GM19193 (cell line): ENCODE measurements at regions not wholly inside any gene's neighbourhood (a gene's known extent, or its start where the extent isn't known, plus 50 kb on each side); places are given as distances from the start of the nearest gene placed in this dataset.
A peak's percentile ranks its signal among the peaks of the same experiment; 100 is the strongest.

Experiments used
- POLR2A ChIP-seq: IDR thresholded peaks from 4 replicates; pipeline ENCODE4 v1.6.1; 2011; ENCODE audit not compliant: insufficient read depth, insufficient read length; ENCODE audit errors: extremely low read depth

GRCh38 chr21:14058566-14058965 lies 152.2 kb downstream of the LIPI start:
- no peak for TF ChIP-seq POLR2A

DNA sequence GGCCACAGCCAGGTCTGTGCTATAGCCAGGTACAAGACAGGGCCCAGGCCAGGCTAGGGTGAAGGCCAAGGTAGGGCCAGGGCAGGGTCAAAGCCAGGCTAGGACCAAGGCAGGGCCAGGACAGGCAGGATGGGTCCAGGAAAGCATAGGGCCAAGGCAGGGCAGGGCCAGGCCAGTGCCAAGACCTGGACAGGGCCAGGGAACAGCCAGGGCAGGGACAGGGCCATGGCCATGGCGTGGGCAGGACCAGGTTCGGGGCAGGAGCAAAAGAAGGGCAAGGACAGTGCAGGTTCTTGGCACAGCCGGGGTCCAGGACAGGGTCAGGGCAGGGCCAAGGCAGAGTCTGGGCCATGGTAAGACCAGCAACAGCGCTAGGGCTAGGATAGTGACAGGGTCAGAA lies 153.4 kb downstream of the LIPI start:
- TF ChIP-seq POLR2A: no peak

- no peak for TF ChIP-seq POLR2A
Measured at GRCh38 chr21:14056771-14057191, 154.0 kb downstream of the LIPI start.

DNA sequence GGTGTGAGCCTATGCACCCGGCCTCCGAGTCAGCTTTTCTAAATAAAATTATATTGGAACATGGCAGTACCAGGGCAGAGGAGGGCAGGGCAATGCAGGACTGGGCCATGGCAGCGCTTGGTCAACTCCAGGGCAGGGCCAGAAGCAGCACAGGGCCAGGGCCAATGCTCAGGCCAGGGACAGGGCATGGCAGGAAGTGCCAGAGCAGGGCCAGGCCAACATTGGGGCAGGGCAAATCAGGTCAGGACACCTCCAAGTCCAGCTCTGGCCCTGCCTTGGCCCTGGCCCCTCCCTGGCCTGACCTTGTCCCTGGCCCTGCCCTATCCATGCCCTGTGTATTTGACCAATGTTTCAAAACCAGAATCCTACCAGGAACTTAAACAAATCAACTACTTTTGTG lies 156.1 kb downstream of the LIPI start:
- no peak for TF ChIP-seq POLR2A

- TF ChIP-seq POLR2A: no peak
Measured at GRCh38 chr21:14050121-14050520, 160.6 kb downstream of the LIPI start.

- no peak for TF ChIP-seq POLR2A
Measured at GRCh38 chr21:14046401-14046800, 164.4 kb downstream of the LIPI start.

DNA sequence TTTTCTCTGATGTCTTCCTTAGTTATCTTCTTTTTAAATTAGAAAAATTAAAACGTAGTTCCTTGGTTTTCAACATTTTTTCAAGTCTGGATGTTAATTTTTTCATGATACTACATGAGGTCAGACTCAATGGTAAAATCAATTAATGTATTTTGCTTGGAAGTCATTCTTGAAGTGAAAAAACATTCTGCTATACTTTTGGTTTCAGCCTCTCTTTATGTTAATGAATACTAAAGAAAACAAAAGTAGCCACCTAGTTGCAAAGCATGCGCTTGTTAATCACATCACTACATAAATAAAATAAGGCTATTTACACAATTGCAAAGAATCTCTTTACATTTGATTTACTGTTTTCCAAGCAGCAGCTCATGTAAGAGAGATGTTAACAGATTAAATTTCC lies 170.4 kb downstream of the LIPI start:
- TF ChIP-seq POLR2A: no peak

DNA sequence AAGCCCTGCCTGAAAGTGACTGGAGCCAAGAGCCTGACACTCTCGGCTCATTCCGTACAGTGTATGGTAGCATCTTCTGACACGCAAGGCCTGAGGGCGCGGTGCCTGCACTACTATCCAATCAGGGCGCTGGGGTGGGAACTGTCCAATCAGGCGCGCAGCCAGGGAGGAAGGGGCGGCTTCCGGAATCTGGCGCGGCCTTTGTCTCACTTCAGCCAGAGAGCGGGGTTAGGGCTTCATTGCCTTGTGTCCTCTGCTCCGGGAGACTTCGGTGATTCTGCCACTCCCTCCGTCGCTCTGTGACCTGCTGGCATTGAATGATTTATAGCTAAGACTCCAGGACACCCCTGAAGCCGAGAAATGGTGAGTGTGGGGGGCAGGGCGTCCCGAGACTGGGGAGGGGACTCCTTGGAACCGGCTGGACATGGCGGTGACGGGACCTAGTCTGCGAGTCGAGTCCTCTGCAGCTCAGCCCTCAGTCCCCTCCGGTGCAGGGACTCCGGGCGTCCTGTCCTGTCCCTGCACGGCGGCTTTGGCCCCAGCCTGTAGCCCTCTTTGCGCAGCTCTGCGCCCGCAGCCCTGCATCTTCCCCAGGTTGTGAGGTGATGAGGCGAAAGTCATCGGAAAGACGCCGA lies 183.4 kb downstream of the LIPI start:
- TF ChIP-seq POLR2A: peak; percentile 39

- TF ChIP-seq POLR2A: no peak
Measured at GRCh38 chr21:14013056-14013603, 197.6 kb downstream of the LIPI start.

DNA sequence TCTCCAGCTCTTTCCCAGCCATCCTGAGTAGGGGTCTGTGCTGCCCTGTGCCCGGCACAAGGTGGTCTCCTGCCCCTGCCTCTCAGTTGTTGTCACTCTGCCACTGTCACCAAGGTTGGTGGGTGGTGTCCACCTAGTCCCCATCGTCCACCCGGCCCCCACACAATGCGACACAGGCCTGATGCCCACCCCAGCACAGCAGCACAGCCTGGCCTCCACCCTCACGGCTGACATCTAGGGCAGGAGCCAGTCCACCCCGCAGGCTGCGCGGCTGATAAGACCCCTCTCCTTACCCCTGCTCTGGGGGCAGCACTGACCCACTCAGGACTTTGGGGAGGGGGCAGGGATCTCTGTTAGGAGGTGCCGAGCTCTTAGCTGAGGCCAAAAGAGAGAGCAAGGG lies 198.3 kb downstream of the LIPI start:
- TF ChIP-seq POLR2A: no peak

DNA sequence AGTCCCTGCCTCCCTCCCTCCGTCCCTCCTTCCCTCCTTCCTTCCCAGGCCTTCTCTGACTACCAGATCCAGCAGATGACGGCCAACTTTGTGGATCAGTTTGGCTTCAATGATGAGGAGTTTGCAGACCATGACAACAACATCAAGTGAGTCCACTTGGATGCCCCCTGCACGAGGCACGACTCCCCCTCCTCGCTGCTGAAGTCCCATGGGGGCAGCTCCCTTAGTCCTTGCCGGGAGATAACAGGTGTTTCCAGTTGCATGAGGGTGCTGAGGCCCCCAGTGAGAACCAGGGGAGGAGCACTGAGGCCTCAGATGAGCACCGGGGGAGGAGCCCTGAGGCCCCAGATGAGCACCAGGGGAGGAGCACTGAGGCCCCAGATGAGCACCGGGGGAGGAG lies 200.0 kb downstream of the LIPI start:
- TF ChIP-seq POLR2A: no peak

DNA sequence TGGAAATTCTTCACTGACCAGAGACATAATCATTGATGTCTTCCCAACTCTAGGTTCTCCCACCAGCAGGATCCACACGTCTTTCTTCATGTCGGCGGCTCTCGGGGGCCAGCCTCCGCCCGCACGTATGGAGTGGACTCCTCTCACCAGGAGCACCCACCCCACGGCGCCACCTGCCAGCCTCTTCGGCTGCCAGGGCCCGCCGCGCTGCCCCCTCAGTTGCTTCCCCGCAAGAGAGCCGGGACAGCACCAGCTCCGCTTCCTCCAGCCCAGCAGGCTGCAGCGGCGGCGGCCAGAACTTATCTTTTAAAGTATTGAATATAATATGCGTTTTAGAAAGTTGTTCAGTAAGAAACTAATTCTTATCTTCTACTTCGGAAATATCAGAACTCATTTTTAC lies 273.5 kb downstream of the LIPI start:
- TF ChIP-seq POLR2A: no peak

GRCh38 chr21:13854638-13855037 lies 245.1 kb downstream of the POTED start:
- no peak for TF ChIP-seq POLR2A

DNA sequence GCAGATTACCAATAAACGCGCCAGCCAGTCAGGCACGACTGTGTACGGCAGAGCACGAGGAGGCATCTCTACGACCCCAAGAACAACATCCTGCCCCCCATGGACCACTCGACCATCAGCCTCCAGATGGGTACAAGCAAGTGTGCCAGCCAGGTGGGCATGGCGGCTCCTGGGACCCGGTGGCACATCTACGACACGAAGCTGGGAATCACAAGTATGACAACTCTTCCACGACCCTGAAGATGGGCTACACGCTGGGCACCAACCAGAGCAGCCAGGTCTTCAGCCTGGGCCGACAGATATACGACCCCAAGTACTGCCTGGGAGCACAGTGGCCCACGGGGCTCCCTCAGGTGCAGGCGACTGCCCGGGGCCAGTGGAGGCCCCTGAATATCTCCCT lies 217.6 kb downstream of the POTED start:
- no peak for TF ChIP-seq POLR2A
